B cell (primary cell): ENCODE measurements at regions not wholly inside any gene's neighbourhood (a gene's known extent, or its start where the extent isn't known, plus 50 kb on each side); places are given as distances from the start of the nearest gene placed in this dataset.

Source experiments
- CTCF ChIP-seq: fragments of 200-600 bp; IDR thresholded peaks from one replicate; pipeline ENCODE4 v1.8.0; 2022; ENCODE audit warnings: antibody characterized with exemption, mild to moderate bottlenecking
- EZH2 ChIP-seq: IDR thresholded peaks from 2 replicates; pipeline ENCODE4 v1.6.1; 2012; ENCODE audit warnings: borderline replicate concordance, low read depth, mild to moderate bottlenecking, moderate library complexity, low read length; ENCODE audit not compliant: insufficient read depth, poor library complexity, severe bottlenecking

GRCh38 chr12:108389544-108389943 lies 50.4 kb upstream of the CMKLR1 start:
- TF ChIP-seq CTCF (no peak), EZH2 (no peak)
